ENCODE measurements at regions not wholly inside any gene's neighbourhood (a gene's known extent, or its start where the extent isn't known, plus 50 kb on each side); places are given as distances from the start of the nearest gene placed in this dataset.
"Not testable (repeated sequence)": the region's sequence is repeated elsewhere in the genome, so short reads cannot be mapped to it uniquely, and the experiment has no call there.

GRCh38 chr7:79927116-79927515 lies 207.5 kb upstream of the GNAI1 start:
- no peak for TF ChIP-seq CTCF (conservative IDR thresholded peaks at IDR 0.05; ENCODE audit: low read length)
- H3K4me3 ChIP-seq (ENCODE audit: low read length) = no peak overlapping the region
- DNase-seq (ENCODE audit: low read depth) = peak; percentile 18

- no peak overlapping the region for H3K4me3 ChIP-seq (ENCODE audit: low read length)
- no peak for TF ChIP-seq CTCF (conservative IDR thresholded peaks at IDR 0.05; ENCODE audit: low read length)
- DNase-seq (ENCODE audit: low read depth) = no peak
Observed at GRCh38 chr7:79923953-79924352, 210.7 kb upstream of the GNAI1 start.

GRCh38 chr7:79922894-79923293 lies 211.7 kb upstream of the GNAI1 start:
- DNase-seq (ENCODE audit: low read depth) = no peak
- no peak overlapping the region for H3K4me3 ChIP-seq (ENCODE audit: low read length)
- no peak for TF ChIP-seq CTCF (conservative IDR thresholded peaks at IDR 0.05; ENCODE audit: low read length)

GRCh38 chr7:79921976-79922375 lies 212.7 kb upstream of the GNAI1 start:
- DNase-seq (ENCODE audit: low read depth) = no peak
- H3K4me3 ChIP-seq (ENCODE audit: low read length) = no peak overlapping the region
- TF ChIP-seq CTCF (conservative IDR thresholded peaks at IDR 0.05; ENCODE audit: low read length) = no peak

DNA sequence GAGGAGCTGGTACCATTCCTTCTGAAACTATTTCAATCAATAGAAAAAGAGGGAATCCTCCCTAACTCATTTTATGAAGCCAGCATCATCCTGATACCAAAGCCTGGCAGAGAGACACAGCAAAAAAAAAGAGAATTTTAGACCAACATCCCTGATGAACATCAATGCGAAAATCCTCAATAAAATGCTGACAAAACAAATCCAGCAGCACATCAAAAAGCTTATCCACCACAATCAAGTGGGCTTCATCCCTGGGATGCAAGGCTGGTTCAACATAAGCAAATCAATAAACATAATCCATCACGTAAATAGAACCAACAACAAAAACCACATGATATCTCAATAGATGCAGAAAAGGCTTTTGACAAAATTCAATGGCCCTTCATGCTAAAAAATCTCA lies 216.0 kb upstream of the GNAI1 start:
- H3K4me3 ChIP-seq (ENCODE audit: low read length) = not testable (repeated sequence)

DNA sequence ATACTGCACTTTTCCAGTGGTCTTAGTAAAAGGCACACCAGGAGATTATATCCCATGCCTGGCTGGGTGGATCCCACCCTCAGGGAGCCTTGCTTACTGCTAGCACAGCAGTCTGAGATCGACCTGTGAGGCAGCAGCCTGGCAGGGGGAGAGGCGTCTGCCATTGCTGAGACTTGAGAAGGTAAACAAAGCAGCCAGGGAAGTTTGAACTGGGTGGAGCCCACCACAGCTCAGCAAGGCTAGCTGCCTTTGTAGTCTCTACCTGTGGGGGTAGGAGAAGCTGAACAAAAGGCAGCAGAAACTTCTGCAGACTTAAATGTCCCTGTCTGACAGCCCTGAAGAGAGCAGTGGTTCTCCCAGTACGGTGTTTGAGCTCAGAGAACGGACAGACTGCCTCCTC lies 219.3 kb upstream of the GNAI1 start:
- not testable (repeated sequence) for DNase-seq (ENCODE audit: low read depth); H3K4me3 ChIP-seq (ENCODE audit: low read length)

More for the DNA sequence above, 216.0 kb upstream of the GNAI1 start:
- DNase-seq (ENCODE audit: low read depth) = not testable (repeated sequence)

DNA sequence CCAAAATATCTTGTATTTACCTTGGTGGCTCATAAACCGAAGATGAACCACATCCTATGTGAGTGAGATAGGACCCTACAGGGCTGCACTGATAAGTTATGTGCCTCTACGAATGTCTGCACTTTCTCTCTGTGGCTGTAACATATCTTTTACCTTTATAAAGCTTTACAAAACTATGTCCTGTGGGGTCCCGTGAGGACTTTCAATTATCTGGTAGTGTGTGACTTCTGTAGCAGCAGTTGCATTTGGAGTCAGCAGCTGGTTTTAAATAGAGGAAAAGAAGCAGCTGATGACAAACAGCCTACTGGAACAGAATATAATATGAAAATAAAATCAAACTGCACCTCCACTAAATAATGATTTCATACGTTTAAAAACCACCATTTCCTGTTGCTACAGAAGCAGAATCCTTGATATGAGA lies 222.4 kb upstream of the GNAI1 start:
- no peak for TF ChIP-seq CTCF (conservative IDR thresholded peaks at IDR 0.05; ENCODE audit: low read length)
- H3K4me3 ChIP-seq (ENCODE audit: low read length) = no peak overlapping the region
- no peak for DNase-seq (ENCODE audit: low read depth)

DNA sequence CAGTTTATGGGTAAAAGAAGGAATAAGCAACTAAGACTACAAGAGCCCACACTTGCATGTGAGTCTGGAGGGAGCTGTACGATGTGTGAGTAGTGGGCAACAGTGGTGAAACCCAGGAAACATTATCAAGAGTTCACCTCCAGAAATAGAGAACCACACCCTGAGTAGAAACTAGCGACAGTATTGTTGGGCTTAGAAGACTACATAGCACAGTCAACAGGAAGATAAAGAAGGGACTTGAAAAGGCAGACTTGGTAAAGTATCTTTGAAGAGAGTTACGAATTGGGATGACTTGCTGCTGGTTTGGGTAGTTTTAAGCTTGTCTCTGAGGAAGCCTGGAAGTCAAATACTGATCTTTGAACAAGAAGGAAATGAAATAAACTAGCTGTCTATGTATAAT lies 223.2 kb upstream of the GNAI1 start:
- H3K4me3 ChIP-seq (ENCODE audit: low read length) = no peak overlapping the region
- no peak for TF ChIP-seq CTCF (conservative IDR thresholded peaks at IDR 0.05; ENCODE audit: low read length)
- DNase-seq (ENCODE audit: low read depth) = no peak
